Myocyte (in vitro differentiated cells): ENCODE measurements at regions not wholly inside any gene's neighbourhood (a gene's known extent, or its start where the extent isn't known, plus 50 kb on each side); places are given as distances from the start of the nearest gene placed in this dataset.
"Not testable (repeated sequence)": the region's sequence is repeated elsewhere in the genome, so short reads cannot be mapped to it uniquely, and the experiment has no call there.

Experiments
- DNase-seq: peaks from one replicate; pipeline ENCODE4 v3.0.0-alpha.2; 2012; ENCODE audit warnings: low read depth

DNA sequence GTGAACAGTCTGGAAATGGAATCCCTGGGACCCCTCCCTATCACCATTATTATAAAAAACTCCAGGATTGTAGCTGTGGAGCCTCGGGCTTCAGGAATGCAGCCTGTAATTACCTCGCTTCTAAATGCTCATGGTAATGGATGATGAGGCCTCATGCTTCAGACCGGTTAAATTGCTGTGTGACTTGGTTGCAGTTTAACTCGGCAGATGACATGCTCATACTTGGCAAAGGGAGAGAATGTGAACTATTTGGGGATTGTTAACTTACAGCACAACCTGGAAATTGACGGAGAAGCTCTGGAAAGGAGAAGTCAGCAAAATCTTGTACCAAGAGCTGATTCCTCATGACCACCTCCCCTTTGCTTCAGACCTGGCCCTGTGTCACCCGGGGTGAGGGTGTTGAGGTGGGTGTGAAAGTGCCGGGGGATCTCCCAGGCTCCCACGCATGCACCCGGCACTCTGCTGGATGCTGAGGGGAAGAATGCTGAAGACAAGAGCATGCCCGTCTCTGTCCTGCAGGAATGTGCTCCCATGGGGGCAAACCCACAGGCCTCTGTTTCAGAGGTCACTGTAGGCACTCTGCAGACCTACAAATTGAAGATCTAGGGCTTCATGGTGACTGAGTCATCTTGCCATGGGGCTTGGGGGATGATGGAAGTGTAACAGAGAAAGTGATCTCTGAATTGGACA is 364.8 kb downstream of the RPS6KC1 start:
- no peak for DNase-seq

GRCh38 chr1:213416461-213417224 is 365.6 kb downstream of the RPS6KC1 start:
- no peak for DNase-seq

- no peak for DNase-seq
Observed at GRCh38 chr1:213417225-213417820, 366.3 kb downstream of the RPS6KC1 start.

GRCh38 chr1:213417846-213418245 is 366.8 kb downstream of the RPS6KC1 start:
- DNase-seq, result no peak

DNA sequence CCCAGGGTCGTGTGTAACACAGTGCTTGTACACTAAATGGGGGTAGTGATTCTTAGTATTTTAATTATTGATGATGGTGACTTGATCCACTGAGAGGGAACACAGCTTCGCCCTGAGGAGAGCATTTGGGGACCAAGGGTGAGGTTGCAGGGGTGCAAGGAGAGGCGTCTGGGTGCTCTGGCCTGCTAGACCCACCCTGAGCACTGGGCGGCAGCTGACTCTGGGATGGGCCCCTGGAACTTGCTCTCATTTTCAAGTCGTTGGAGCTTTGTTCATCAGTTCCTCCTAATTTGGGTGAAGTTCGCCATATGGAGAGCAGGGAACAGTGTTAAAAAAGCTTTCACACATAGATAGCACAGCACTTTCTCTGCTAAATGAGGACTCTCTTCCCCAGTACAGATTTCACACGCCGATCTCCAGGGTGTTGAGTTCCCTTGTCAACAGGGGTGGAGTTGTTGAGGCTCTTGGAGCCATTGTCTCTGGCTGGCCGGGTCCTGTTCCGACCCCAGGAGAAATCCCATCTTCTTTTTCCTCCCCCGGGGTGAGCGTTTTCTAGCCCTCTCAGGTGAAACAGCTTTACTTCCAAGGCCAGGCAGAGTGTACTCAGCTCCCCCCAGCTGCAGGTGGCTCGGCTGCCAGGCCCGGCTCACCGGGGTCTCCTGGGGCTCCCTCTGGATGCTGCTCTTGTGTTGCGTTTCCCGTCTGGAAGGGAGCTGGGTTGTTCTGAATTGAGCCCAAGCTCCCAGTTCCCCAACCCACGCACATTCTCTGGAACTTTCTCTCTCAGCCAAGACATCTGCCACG is 367.4 kb downstream of the RPS6KC1 start:
- no peak for DNase-seq

DNA sequence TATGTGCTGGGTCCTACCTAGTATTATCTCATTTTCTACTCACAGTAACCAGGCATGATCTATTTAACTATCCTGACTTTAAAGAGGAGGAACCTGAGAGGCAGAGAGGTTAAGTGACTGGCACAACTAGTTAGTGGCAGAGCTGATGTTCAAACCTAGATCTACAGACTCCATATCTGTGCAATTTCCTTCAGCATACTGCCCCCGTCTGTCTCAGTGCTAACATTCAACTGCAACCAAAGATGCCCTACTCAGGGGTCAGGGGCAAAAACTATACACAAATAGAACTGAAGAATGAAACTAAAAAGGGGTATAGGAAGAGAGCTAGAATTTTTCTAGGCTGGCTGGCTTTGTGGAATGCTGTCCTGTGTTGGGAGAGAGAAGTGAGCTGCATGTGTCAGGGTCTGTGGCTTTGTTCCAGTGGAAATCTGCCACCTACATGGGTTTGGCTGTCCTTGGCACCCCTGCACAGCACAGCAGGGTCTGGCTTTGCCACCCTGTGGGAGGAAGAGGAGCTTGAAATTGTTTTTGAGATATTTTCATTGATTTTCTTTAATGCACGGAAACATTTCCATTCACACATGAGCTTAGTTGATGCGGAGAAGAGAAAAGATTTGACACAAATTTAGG is 368.5 kb downstream of the RPS6KC1 start:
- DNase-seq, result no peak

- DNase-seq, result not testable (repeated sequence)
Observed at GRCh38 chr1:213421178-213421577, 370.1 kb downstream of the RPS6KC1 start.

GRCh38 chr1:213423041-213423440 is 372.0 kb downstream of the RPS6KC1 start:
- DNase-seq, result no peak

DNA sequence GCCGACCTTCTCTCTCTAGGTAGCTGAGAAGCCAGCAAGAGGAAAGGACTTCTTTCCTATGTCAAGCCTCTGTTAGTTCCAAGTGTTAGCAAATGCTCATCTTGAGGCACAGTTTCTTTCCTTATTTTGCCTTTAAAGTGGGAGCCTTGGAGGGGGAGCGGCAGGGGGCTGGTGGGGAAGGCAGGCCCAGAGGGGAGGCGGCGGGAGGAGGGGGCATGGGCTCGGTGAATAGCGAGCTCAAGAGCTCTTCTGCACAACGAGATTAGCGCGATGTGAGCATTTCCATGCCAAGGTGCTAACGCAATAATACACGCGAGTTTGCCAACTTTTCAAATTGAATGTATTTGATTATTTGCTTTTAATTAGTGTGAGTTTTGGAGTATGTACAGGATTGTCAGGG is 372.6 kb downstream of the RPS6KC1 start:
- no peak for DNase-seq

GRCh38 chr1:213425376-213426030 is 374.5 kb downstream of the RPS6KC1 start:
- DNase-seq, result no peak

DNA sequence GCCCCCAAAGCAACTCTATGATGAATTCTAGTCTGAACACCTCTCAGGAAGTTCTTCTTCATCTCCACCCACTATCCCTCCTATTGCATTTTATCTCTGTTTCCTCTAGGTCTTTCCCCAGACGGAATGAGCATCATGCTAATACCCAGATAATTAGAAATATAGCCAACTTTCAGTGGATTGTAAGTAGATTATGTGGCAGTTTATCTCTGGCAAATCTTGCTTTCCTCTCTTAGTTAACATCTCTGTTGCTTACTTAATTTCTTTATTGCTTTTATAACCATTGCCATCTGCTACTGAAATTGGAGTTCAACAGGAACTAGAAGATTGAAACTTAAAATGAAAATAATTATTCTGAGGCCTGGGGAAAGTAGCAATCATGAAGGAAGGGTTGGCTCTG is 378.6 kb downstream of the RPS6KC1 start:
- no peak for DNase-seq

- no peak for DNase-seq
Observed at GRCh38 chr1:213435715-213436114, 384.7 kb downstream of the RPS6KC1 start.

DNA sequence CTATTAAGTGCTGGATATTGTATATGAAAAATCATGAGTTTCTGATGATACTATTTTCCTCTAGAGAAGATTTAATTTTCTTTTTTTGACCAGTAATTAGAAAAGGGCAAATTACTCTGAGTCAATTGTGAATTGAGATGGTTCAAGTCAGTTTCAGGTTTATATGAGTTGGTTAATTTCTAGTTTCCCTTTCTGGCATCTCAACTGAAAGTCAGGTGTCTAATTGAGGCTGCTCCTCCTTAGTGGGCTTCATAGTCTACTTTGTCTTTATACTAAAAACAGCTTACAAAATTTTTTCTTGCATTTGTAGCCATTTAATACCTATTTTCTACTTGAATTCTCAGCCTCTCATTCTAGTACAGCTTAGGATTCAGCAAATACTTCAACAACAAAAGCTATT is 387.3 kb downstream of the RPS6KC1 start:
- DNase-seq, result no peak

- no peak for DNase-seq
Observed at GRCh38 chr1:213439703-213440102, 388.7 kb downstream of the RPS6KC1 start.

DNA sequence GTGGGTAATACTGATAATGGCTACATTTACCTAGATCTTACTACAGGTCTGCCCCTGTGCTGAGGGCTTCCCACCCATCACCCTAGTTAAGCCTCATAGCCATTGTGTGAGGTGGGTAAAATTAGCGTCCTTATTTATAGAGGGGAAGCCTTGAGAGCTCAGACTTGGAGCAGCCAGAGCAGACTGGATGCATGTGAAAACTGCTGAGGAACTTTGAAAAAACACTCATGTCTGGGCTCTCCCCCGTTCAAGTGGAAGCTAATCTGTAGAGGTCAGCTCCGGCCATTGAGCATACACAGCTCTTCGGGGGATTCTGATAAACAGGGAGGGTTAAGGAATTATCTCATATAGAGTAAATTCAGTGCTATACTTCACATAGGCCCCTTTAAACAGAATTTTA is 389.7 kb downstream of the RPS6KC1 start:
- no peak for DNase-seq

- no peak for DNase-seq
Observed at GRCh38 chr1:213443415-213443814, 392.4 kb downstream of the RPS6KC1 start.

- DNase-seq, result no peak
Observed at GRCh38 chr1:213444224-213444623, 393.2 kb downstream of the RPS6KC1 start.

DNA sequence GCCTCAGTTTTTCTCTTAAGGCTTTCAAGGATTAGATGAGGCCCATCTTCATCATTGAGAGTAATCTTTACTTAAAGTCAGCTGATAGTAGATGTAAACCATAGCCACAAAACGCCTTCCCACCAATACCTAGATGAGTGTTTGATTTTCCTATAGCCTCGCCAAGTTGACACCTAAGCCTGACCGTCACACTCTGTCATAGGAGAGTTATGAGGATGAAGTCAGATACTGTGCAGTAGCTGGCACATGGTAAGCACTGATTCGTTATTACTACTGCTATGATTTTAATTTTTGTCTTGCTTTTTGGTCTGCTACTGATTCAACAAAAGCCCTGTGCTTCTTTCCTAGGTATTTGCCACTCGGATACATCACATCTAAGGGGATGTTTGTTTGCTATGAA is 395.5 kb downstream of the RPS6KC1 start:
- no peak for DNase-seq

DNA sequence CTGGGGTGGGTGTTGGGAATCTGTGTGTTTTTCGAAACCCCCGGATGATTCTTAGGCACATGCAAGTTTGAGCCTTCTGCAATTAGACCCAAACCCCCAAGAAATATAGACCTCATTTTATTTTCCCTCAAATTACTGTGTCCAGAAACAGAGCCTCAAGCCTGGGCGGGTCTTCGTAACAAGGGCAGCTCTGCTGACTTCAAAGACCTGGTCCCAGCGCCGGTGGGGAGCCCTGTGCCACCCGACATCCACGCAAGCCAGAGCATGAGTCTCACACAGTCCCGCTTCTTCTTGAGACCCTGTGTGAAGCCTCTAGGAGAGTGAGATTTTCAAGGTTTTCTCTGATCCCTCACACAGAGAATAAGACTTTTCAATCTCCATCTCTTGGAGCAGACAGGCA is 397.3 kb downstream of the RPS6KC1 start:
- DNase-seq, result no peak

DNA sequence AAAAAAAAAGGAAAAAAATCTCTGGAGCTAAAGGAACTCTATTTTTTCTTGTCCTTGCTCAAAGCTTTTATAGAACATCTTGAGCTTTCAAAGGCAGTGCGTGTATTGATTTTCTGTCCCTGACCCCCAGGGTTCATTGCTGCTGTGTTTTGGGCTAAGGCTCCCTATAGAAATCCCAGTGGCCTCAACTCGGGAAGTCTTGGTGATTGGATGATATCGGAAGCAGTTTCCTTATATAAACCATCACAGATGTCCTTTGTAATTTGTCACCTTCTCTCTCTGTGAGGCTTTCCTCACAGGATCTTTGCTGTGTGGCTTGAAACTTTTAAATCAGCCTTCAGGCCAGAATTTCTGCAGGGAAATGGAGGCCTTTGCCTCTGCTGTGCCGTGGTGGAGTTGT is 397.7 kb downstream of the RPS6KC1 start:
- no peak for DNase-seq

GRCh38 chr1:213452501-213452900 is 401.5 kb downstream of the RPS6KC1 start:
- no peak for DNase-seq
